HUES48 (cell line): ENCODE measurements at regions not wholly inside any gene's neighbourhood (a gene's known extent, or its start where the extent isn't known, plus 50 kb on each side); places are given as distances from the start of the nearest gene placed in this dataset.

Experiments
- H3K27ac ChIP-seq: one replicate; pipeline ENCODE4 v1.7.0; 2013; ENCODE audit warnings: low read depth, low read length, inconsistent platforms
- H3K27me3 ChIP-seq: 2 replicates; pipeline ENCODE4 v1.6.1; 2013; ENCODE audit warnings: mild to moderate bottlenecking, low read length; ENCODE audit not compliant: control insufficient read depth, insufficient read depth
- H3K36me3 ChIP-seq: 2 replicates; pipeline ENCODE4 v1.6.1; 2013; ENCODE audit warnings: low read length; ENCODE audit not compliant: control insufficient read depth, insufficient read depth
- H3K4me1 ChIP-seq: 2 replicates; pipeline ENCODE4 v1.6.1; 2013; ENCODE audit warnings: mild to moderate bottlenecking, low read length; ENCODE audit not compliant: control insufficient read depth, insufficient read depth
- H3K4me3 ChIP-seq: 2 replicates; pipeline ENCODE4 v1.5.1; 2013; ENCODE audit warnings: mild to moderate bottlenecking, low read depth, low read length
- H3K9ac ChIP-seq: 2 replicates; pipeline ENCODE4 v1.6.1; 2013; ENCODE audit warnings: mild to moderate bottlenecking, low read depth, low read length, moderate library complexity
- H3K9me3 ChIP-seq: 2 replicates; pipeline ENCODE4 v1.6.1; 2013; ENCODE audit warnings: low read length; ENCODE audit not compliant: control insufficient read depth, insufficient read depth

DNA sequence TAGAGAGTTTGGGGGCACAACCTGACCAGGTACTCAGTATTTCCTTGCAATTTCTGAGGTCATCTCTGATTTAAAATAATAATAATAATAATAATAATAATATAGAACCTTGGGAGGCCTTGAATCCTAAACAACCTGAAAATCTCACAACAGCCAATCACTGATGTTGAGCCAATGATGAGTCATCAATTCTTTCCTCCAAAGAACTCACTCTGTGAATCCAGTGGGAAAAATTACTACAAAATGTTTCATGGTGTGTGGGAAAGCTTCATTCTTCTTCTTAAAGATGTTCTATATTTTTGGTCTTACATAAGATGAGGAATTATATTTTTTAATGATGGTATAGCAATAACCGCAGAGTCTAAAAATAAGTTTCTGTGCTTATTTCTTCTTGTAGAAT lies 594.6 kb downstream of the EFNB2 start:
- no peaks in the 10 kb centered on the region for H3K27me3 ChIP-seq
- H3K9ac ChIP-seq = no peak overlapping the region
- no peak overlapping the region for H3K4me3 ChIP-seq
- no peaks in the 10 kb centered on the region for H3K36me3 ChIP-seq
- H3K9me3 ChIP-seq = no peaks in the 10 kb centered on the region
- no peaks in the 10 kb centered on the region for H3K4me1 ChIP-seq
- no peak overlapping the region for H3K27ac ChIP-seq

DNA sequence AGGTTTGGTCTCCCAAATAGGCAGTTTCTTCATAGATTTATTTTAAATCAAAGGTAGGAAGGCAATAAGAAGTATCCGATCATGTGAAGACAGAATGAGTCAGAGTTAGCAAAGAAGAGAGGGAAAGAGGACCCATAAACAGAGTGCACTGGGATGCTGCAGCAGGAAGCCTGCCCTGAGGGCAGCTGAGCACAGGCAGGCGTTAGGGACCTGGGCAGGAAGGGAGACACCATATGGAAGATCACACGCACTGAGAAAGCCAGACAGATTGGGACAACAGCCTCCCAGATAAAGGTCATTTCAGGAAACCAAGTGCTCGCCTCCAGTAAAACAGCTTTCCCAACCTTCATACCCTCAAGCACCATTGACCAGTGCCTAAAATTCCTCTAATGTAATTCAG lies 598.0 kb downstream of the EFNB2 start:
- no peaks in the 10 kb centered on the region for H3K4me1 ChIP-seq
- H3K4me3 ChIP-seq = no peak overlapping the region
- no peaks in the 10 kb centered on the region for H3K9me3 ChIP-seq
- H3K27ac ChIP-seq = no peak overlapping the region
- H3K36me3 ChIP-seq = no peaks in the 10 kb centered on the region
- no peaks in the 10 kb centered on the region for H3K27me3 ChIP-seq
- H3K9ac ChIP-seq = no peak overlapping the region

DNA sequence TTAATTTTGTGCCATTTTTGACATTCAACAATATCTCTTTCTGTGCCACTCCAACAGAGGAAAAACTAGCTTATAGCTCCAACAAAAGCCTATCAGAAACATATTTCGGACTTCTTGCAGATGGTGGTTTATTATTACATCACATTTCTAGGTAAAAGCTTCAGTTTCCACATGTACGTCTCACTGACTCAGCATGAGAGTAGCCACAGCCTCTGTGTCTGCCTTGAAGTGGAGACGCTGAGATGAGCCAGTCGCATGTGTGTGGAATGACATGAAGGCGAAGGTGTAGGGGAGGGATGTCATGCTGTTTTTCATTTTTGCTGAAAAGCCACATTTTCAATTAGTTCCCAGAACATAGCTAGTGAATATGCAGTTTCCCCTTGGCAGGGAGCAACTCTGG lies 598.6 kb downstream of the EFNB2 start:
- H3K9ac ChIP-seq = no peak overlapping the region
- H3K4me3 ChIP-seq = no peak overlapping the region
- H3K36me3 ChIP-seq = no peaks in the 10 kb centered on the region
- H3K27ac ChIP-seq = no peak overlapping the region
- no peaks in the 10 kb centered on the region for H3K4me1 ChIP-seq
- H3K27me3 ChIP-seq = no peaks in the 10 kb centered on the region
- no peaks in the 10 kb centered on the region for H3K9me3 ChIP-seq

DNA sequence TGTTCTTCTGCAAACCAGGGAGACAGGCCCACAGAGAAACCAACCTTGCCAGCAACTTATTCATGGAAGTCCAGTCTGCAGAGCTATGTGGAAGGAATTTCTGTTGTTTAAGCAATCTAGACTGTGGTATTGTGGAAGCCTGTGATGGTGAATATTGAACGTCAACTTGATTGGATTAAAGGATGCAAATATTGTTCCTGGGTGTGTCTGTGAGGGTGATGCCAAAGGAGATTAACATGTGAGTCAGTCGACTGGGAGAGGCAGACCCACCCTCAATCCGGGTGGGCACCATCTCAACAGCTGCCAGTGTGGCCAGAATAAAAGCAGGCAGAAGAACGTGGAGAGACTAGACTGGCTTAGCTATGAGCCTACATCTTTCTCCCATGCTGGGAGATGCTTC lies 606.0 kb downstream of the EFNB2 start:
- Histone ChIP-seq H3K27ac (no peak overlapping the region), H3K9ac (no peak overlapping the region), H3K4me1 (no peaks in the 10 kb centered on the region), H3K27me3 (no peaks in the 10 kb centered on the region), H3K9me3 (no peaks in the 10 kb centered on the region), H3K4me3 (no peak overlapping the region), H3K36me3 (no peaks in the 10 kb centered on the region)

DNA sequence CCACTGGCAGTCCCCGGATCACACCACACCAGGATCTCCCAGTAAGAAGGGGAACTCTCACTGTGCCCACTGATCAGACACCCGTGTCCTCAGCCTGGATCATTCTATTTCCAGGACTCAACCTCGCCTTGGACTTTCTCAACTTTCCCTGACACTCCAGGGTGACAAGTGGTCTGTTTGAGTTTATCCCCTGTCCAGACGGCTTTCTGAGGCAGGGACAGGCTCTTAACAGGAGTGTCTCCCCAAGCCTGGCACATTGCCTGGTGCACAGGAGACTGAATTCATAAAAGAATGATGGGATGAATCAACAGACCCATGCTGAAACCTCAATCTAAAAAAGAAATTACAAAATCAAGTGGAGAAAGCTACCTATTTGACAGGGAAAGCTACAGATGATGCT lies 606.6 kb downstream of the EFNB2 start:
- Histone ChIP-seq H3K9me3 (no peaks in the 10 kb centered on the region), H3K27ac (no peak overlapping the region), H3K27me3 (no peaks in the 10 kb centered on the region), H3K36me3 (no peaks in the 10 kb centered on the region), H3K9ac (no peak overlapping the region), H3K4me1 (no peaks in the 10 kb centered on the region), H3K4me3 (no peak overlapping the region)

DNA sequence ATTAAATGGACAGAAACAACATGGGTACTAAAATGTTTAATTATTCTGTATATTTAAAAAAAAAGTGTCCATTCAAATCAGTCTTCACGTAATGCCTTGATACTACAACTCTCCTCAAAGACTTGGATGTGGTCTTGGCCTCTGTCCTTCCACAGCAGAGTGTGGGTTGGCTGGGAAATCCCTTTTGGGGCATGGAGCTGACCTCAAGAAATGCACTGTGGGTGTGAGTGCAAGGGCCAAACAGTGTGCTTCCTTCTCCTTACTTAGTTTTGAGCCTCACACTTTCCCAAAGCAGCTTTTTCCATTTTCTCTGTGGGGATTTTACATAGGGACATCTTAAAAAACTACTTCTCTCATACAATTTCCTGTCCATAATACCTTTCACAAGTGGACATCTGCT lies 607.4 kb downstream of the EFNB2 start:
- no peak overlapping the region for H3K9ac ChIP-seq
- no peaks in the 10 kb centered on the region for H3K9me3 ChIP-seq
- H3K27ac ChIP-seq = no peak overlapping the region
- H3K4me3 ChIP-seq = no peak overlapping the region
- no peaks in the 10 kb centered on the region for H3K27me3 ChIP-seq
- H3K4me1 ChIP-seq = no peaks in the 10 kb centered on the region
- no peaks in the 10 kb centered on the region for H3K36me3 ChIP-seq

DNA sequence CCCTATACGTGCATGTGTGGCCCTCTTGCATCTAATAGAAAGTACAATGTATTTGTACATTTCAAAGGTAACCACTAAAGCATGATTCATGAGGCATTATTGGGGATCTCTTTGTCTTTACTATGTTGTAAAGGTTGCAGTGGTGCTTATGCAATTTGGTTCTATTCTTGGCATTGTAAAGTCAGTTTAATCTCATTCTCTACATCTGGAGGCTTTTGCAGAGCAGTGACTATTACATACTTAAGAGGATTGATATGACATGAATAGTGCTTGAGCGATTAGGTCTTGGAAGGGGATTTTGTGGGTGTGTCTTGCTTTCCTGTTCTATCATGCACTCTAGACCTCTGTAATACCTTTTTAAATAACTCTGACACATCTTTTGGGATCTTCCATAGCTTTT lies 610.0 kb downstream of the EFNB2 start:
- H3K4me3 ChIP-seq = no peak overlapping the region
- no peaks in the 10 kb centered on the region for H3K9me3 ChIP-seq
- H3K4me1 ChIP-seq = peaks cover 2% of the 10 kb centered on the region; the same call in 1 of the 2 replicates
- no peaks in the 10 kb centered on the region for H3K27me3 ChIP-seq
- H3K27ac ChIP-seq = no peak overlapping the region
- H3K9ac ChIP-seq = no peak overlapping the region
- no peaks in the 10 kb centered on the region for H3K36me3 ChIP-seq

DNA sequence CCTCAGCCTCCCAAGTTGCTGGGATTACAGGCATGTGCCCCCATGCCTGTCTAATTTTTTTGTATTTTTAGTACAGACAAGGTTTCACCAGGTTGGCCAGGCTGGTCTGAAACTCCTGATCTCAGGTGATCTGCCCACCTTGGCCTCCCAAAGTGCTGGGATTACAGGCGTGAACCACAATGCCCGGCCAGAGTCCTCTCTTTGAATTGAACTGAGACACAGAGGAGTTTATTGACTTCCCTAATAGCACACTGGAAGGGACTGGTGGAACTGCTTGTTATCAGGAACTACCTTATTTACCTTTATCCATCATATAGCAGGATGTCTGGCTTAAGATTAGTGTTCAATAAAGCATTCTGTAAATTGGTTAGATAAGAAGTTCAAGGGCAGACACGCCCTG lies 613.8 kb downstream of the EFNB2 start:
- Histone ChIP-seq H3K4me1 (peaks cover 18% of the 10 kb centered on the region), H3K36me3 (no peaks in the 10 kb centered on the region), H3K9me3 (no peaks in the 10 kb centered on the region), H3K27ac (no peak overlapping the region), H3K9ac (no peak overlapping the region), H3K27me3 (no peaks in the 10 kb centered on the region), H3K4me3 (no peak overlapping the region)

DNA sequence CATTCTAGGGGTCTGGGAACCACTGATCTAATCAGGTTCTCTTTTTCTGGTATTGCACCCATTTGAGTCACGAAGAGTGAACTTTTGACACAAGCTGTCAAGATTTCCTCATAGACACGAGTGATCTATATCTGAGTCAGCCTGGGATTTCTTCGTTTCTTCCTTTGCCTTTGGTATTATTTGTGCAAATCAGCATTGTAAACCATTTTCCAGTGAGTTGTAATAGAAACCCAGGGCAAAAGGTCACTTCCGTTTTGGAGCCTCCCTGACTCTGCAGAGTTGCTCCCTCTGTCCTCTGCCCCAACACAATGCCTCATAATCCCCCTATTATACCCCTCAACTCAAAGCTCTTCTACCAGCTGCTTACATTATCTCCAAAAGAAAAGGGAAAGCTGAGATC lies 615.1 kb downstream of the EFNB2 start:
- Histone ChIP-seq H3K27me3 (no peaks in the 10 kb centered on the region), H3K9ac (no peak overlapping the region), H3K9me3 (no peaks in the 10 kb centered on the region), H3K36me3 (no peaks in the 10 kb centered on the region), H3K4me3 (no peak overlapping the region), H3K27ac (peak overlapping the region; percentile 42), H3K4me1 (peaks cover 18% of the 10 kb centered on the region)

DNA sequence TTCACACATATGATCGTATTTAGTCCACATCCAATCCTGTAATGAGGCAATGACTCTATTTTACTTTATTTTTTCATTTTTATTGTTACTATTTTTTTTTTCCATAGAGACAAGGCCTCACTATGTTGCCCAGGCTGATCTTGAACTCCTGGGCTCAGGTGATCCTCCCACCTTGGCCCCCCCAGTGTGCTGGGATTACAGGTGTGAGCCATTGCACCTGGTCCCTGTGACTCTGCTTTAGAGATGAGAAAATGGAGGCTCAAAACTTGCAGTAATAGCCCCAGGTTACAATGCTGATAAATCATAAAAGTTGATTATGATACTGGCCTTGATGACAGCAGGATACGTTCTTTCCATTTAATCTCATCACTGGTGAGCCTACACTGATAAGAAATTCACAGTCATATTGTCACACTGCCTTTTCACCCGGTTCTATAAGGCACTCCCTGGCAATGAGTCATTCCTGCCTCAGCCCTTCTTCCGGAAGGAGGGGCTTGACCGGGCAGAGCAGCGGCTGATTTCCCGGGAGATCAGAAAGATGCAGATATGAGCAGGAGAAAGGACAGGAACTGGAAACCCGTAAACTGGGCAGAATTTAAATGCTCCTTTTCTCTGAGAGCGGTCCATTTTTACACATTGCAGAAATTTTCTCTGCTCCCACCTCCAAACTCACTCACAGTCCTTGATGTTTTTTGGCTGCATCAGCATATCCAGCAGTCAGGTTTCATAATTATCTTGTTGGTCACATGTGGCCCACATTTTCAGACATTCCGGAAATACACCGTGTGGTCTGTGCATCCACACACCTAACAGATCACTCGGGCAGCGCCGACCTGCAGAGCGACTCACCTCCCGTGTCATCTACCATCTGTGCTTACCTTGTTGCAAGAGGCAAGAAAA lies 616.4 kb downstream of the EFNB2 start:
- Histone ChIP-seq H3K4me3 (no peak overlapping the region), H3K4me1 (peaks cover 18% of the 10 kb centered on the region), H3K9ac (no peak overlapping the region)

DNA sequence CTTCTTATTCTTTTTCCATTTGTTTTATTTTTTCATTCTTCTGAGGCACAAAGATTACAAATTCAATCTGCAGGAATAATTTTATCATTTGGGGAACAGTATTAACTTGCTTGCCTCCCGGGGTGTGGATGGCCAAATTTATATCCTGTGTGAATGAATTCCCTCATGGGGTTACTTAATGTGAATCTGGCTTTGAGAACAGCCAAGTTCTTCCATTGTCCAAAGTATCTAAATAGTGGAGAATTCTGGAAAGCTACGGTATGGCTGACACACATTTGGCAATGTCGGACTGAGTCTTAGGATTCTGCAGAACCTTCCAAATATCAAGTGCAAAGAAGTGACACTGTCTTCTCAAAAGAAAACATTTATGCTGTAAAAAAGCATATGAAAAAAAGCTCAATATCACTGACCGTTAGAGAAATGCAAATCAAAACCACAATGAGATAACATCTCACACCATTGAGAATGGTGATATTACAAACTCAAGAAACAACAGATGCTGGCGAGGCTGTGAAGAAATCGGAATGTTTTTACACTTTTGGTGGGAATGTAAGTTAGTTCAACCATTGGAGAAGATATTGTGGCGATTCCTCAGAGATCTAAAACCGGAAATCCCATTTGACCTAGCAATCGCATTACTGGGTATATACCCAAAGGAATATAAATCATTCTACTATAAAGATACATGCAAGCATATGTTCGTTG lies 620.2 kb downstream of the EFNB2 start:
- Histone ChIP-seq H3K27me3 (no peaks in the 10 kb centered on the region), H3K9ac (no peak overlapping the region), H3K4me1 (peaks cover 14% of the 10 kb centered on the region), H3K9me3 (no peaks in the 10 kb centered on the region), H3K27ac (no peak overlapping the region), H3K36me3 (no peaks in the 10 kb centered on the region), H3K4me3 (no peak overlapping the region)

More for the DNA sequence above, 616.4 kb downstream of the EFNB2 start:
- H3K36me3 ChIP-seq = no peaks in the 10 kb centered on the region
- H3K9me3 ChIP-seq = no peaks in the 10 kb centered on the region
- H3K27ac ChIP-seq = peak overlapping the region; percentile 18
- H3K27me3 ChIP-seq = no peaks in the 10 kb centered on the region
